HG03520 (cell line): ENCODE measurements at regions not wholly inside any gene's neighbourhood (a gene's known extent, or its start where the extent isn't known, plus 50 kb on each side); places are given as distances from the start of the nearest gene placed in this dataset.
"Not testable (repeated sequence)": the region's sequence is repeated elsewhere in the genome, so short reads cannot be mapped to it uniquely, and the experiment has no call there.

Experiments
- ATAC-seq: cut with Tn5 transposase; IDR thresholded peaks from one replicate; pipeline ENCODE4 v1.9.1; 2021; ENCODE audit warnings: mild to moderate bottlenecking, moderate library complexity; ENCODE audit not compliant: unreplicated experiment

GRCh38 chr6:5898563-5898962 is 108.2 kb downstream of the NRN1 start:
- no peak for ATAC-seq

- no peak for ATAC-seq
These were observed 108.6 kb downstream of the NRN1 start for GRCh38 chr6:5898102-5898501.

GRCh38 chr6:5896476-5897200 is 110.1 kb downstream of the NRN1 start:
- ATAC-seq, result no peak

- ATAC-seq, result no peak
These were observed 112.4 kb downstream of the NRN1 start for GRCh38 chr6:5894357-5894756.

GRCh38 chr6:5893295-5893694 is 113.4 kb downstream of the NRN1 start:
- no peak for ATAC-seq

- no peak for ATAC-seq
These were observed 114.1 kb downstream of the NRN1 start for GRCh38 chr6:5892669-5893068.

- ATAC-seq, result peak; percentile 81
These were observed 127.9 kb downstream of the NRN1 start for GRCh38 chr6:5878792-5879191.

- no peak for ATAC-seq
These were observed 130.6 kb downstream of the NRN1 start for GRCh38 chr6:5876076-5876475.

GRCh38 chr6:5873976-5874375 is 132.7 kb downstream of the NRN1 start:
- not testable (repeated sequence) for ATAC-seq

GRCh38 chr6:5871296-5871695 is 135.4 kb downstream of the NRN1 start:
- no peak for ATAC-seq

GRCh38 chr6:5869676-5870075 is 137.0 kb downstream of the NRN1 start:
- no peak for ATAC-seq

- ATAC-seq, result no peak
These were observed 137.5 kb downstream of the NRN1 start for GRCh38 chr6:5869261-5869660.

GRCh38 chr6:5866547-5867051 is 140.1 kb downstream of the NRN1 start:
- ATAC-seq, result no peak

GRCh38 chr6:5865506-5866031 is 141.2 kb downstream of the NRN1 start:
- no peak for ATAC-seq

GRCh38 chr6:5860849-5861248 is 145.9 kb downstream of the NRN1 start:
- ATAC-seq, result no peak

GRCh38 chr6:5855787-5856470 is 150.8 kb downstream of the NRN1 start:
- no peak for ATAC-seq

- ATAC-seq, result no peak
These were observed 151.8 kb downstream of the NRN1 start for GRCh38 chr6:5854899-5855298.

GRCh38 chr6:5851261-5851757 is 155.4 kb downstream of the NRN1 start:
- peak; percentile 75 for ATAC-seq

- peak; percentile 13 for ATAC-seq
These were observed 155.9 kb downstream of the NRN1 start for GRCh38 chr6:5850848-5851255.

- no peak for ATAC-seq
These were observed 159.8 kb downstream of the NRN1 start for GRCh38 chr6:5846889-5847288.

GRCh38 chr6:5846335-5846734 is 160.4 kb downstream of the NRN1 start:
- no peak for ATAC-seq

- ATAC-seq, result no peak
These were observed 163.6 kb downstream of the NRN1 start for GRCh38 chr6:5843078-5843477.
